Mesenchymal stem cell (in vitro differentiated cells and primary cell): ENCODE measurements at regions not wholly inside any gene's neighbourhood (a gene's known extent, or its start where the extent isn't known, plus 50 kb on each side); places are given as distances from the start of the nearest gene placed in this dataset.

Experiments
- DNase-seq: peaks from one replicate; pipeline ENCODE4 v3.0.0-alpha.2; 2013
- H2AFZ ChIP-seq: one replicate; pipeline ENCODE4 v1.6.1; 2013; ENCODE audit warnings: low read depth, mild to moderate bottlenecking, control low read depth, inconsistent platforms, low read length, moderate library complexity
- H2AK5ac ChIP-seq: 2 replicates; pipeline ENCODE4 v1.6.1; 2013; ENCODE audit warnings: low read length, moderate library complexity, mild to moderate bottlenecking, inconsistent platforms; ENCODE audit not compliant: severe bottlenecking
- H2BK120ac ChIP-seq: one replicate; pipeline ENCODE4 v1.6.1; 2013; ENCODE audit warnings: low read depth, mild to moderate bottlenecking, inconsistent platforms, low read length, moderate library complexity
- H2BK12ac ChIP-seq, 2 experiments: one replicate each; pipeline ENCODE4 v1.6.1; 2013; ENCODE audit warnings: inconsistent platforms in 2 of 2, low read length in 2 of 2, mild to moderate bottlenecking in 2 of 2, moderate library complexity in 2 of 2, control low read depth in 1 of 2
- H2BK15ac ChIP-seq: one replicate; pipeline ENCODE4 v1.6.1; 2013; ENCODE audit warnings: mild to moderate bottlenecking, low read depth, inconsistent platforms; ENCODE audit not compliant: poor library complexity, severe bottlenecking
- H2BK5ac ChIP-seq: 2 replicates; pipeline ENCODE4 v1.6.1; 2013; ENCODE audit warnings: low read depth, mild to moderate bottlenecking, low read length, control low read depth, inconsistent platforms; ENCODE audit not compliant: poor library complexity, severe bottlenecking
- H3K14ac ChIP-seq, 2 experiments: one replicate each; pipeline ENCODE4 v1.6.1; 2013; ENCODE audit warnings: inconsistent platforms in 2 of 2, low read length in 2 of 2, control low read depth in 1 of 2, mild to moderate bottlenecking in 1 of 2, moderate library complexity in 1 of 2
- H3K18ac ChIP-seq, 2 experiments: one replicate each; pipeline ENCODE4 v1.6.1; 2013; ENCODE audit warnings: inconsistent platforms in 2 of 2, low read length in 2 of 2, control low read depth in 1 of 2, low read depth in 1 of 2, mild to moderate bottlenecking in 1 of 2
- H3K23ac ChIP-seq, 2 experiments: one replicate each; pipeline ENCODE4 v1.6.1; 2013; ENCODE audit warnings: inconsistent platforms in 2 of 2, low read length in 2 of 2, mild to moderate bottlenecking in 2 of 2, moderate library complexity in 2 of 2, control low read depth in 1 of 2
- H3K27ac ChIP-seq: 2 replicates; pipeline ENCODE4 v1.5.1; 2013; ENCODE audit warnings: mild to moderate bottlenecking, moderate library complexity, low read length, control low read depth, inconsistent platforms; ENCODE audit not compliant: poor library complexity, severe bottlenecking
- H3K27me3 ChIP-seq, 2 experiments: 2 replicates each; pipeline versions ENCODE4 v1.6.1 to v1.7.0; 2013; ENCODE audit warnings: low read length in 2 of 2, mild to moderate bottlenecking in 2 of 2, moderate library complexity in 2 of 2, control low read depth in 1 of 2, inconsistent platforms in 1 of 2; ENCODE audit not compliant: control insufficient read depth in 1 of 2, insufficient read depth in 1 of 2
- H3K36me3 ChIP-seq, 2 experiments: 2 replicates each; pipeline versions ENCODE4 v1.6.1 to v1.7.0; 2013; ENCODE audit warnings: low read length in 2 of 2, control low read depth in 1 of 2, inconsistent platforms in 1 of 2, low read depth in 1 of 2, mild to moderate bottlenecking in 1 of 2; ENCODE audit not compliant: insufficient read depth in 2 of 2, control insufficient read depth in 1 of 2
- H3K4ac ChIP-seq, 2 experiments: one replicate each; pipeline ENCODE4 v1.6.1; 2013; ENCODE audit warnings: inconsistent platforms in 2 of 2, low read length in 2 of 2, mild to moderate bottlenecking in 2 of 2, moderate library complexity in 2 of 2, control low read depth in 1 of 2, low read depth in 1 of 2
- H3K4me1 ChIP-seq: 2 replicates; pipeline ENCODE4 v1.6.1; 2013; ENCODE audit warnings: low read depth, low read length, control low read depth; ENCODE audit not compliant: control insufficient read depth, insufficient read depth
- H3K4me2 ChIP-seq: 2 replicates; pipeline ENCODE4 v1.6.1; 2013; ENCODE audit warnings: low read length, mild to moderate bottlenecking, inconsistent platforms; ENCODE audit not compliant: poor library complexity, severe bottlenecking
- H3K4me3 ChIP-seq, 2 experiments: 2 replicates each; pipeline versions ENCODE4 v1.5.1 to v1.7.0; 2013; ENCODE audit warnings: low read length in 2 of 2, mild to moderate bottlenecking in 2 of 2, control low read depth in 1 of 2, low read depth in 1 of 2; ENCODE audit not compliant: insufficient read depth in 1 of 2
- H3K79me1 ChIP-seq: replicated peaks from 2 replicates; pipeline ENCODE4 v1.6.1; 2013; ENCODE audit warnings: mild to moderate bottlenecking, control low read depth, low read length, inconsistent platforms; ENCODE audit not compliant: poor library complexity, severe bottlenecking
- H3K9ac ChIP-seq: 2 replicates; pipeline ENCODE4 v1.7.0; 2013; ENCODE audit warnings: mild to moderate bottlenecking, low read length, moderate library complexity
- H3K9me3 ChIP-seq: 2 replicates; pipeline ENCODE4 v1.7.0; 2013; ENCODE audit warnings: mild to moderate bottlenecking, low read length; ENCODE audit not compliant: control insufficient read depth
- H4K8ac ChIP-seq: one replicate; pipeline ENCODE4 v1.6.1; 2013; ENCODE audit warnings: inconsistent platforms, mild to moderate bottlenecking, low read length, moderate library complexity
- H4K91ac ChIP-seq: one replicate; pipeline ENCODE4 v1.6.1; 2013; ENCODE audit warnings: mild to moderate bottlenecking, low read length, inconsistent platforms
- WGBS: methylation state at CpG from one replicate; pipeline ENCODE4 v1.1.7; 2013; ENCODE audit warnings: mixed read lengths; 5-methylcytosine and 5-hydroxymethylcytosine counted together

DNA sequence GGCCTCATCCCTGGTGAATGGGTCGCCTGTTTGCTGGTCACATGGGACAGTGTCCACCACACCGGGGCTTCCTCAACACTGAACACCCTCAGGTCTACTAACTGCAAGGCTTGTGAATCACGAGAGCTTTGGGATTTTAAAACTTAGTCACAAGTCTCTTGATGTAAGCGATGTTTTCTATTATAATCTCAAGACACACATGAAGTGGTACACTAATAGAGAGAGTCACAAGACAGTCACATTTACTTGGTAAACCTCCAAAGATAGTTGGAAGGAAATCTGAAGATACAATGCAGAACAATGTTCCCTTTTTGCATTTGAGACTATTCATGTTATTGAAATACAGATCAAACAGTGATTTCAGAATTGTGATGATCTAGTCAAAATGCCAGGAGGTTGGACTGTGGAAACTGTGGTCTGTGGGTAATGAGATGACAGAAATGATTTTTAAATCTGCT is 233.1 kb upstream of the KLF6 start:
- Histone ChIP-seq H3K27ac (no peak overlapping the region), H4K8ac (no peak overlapping the region), H3K14ac (peak overlapping the region in 1 of 2 experiments; percentile 26), H2AFZ (no peak overlapping the region), H3K4me3 (no peak overlapping the region), H3K79me1 (no peaks in the 10 kb centered on the region), H3K23ac (no peak overlapping the region), H2BK12ac (peak overlapping the region in 1 of 2 experiments; percentile 54), H3K9ac (peak overlapping the region; percentile 51), H3K27me3 (no peaks in the 10 kb centered on the region), H3K9me3 (no peaks in the 10 kb centered on the region), H2BK15ac (no peak overlapping the region), H2AK5ac (no peak overlapping the region), H3K4me2 (no peak overlapping the region), H3K36me3 (no peaks in the 10 kb centered on the region), H4K91ac (no peak overlapping the region), H2BK120ac (no peak overlapping the region), H2BK5ac (no peak overlapping the region), H3K4me1 (peaks cover 1% of the 10 kb centered on the region), H3K18ac (peak overlapping the region in 1 of 2 experiments; percentile 68), H3K4ac (no peak overlapping the region)
- whole genome bisulfite sequencing, result 100% methylated on average over 1 of the region's 4 CpGs
- DNase-seq, result no peak

DNA sequence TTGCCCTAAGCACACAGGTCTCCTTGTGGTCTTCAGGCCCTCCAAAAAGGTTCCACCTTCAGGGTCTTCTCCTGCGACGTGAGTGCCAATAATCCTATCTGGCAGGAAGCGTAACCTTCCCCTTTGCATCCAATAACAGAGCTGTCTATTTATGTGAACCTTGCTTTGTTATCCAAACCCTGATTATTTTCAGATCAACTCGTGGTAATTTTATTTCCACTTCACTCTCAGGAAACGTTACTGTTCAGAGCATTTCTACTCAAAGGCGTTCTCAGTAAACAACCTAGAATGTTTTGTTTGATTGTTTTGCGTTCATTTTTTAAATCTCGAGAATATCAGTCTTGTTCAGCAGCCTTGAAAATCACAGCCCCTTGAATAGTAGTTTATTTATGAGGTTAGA is 232.3 kb upstream of the KLF6 start:
- no peak overlapping the region for H4K91ac ChIP-seq
- no peaks in the 10 kb centered on the region for H3K79me1 ChIP-seq
- no peak overlapping the region for H3K23ac ChIP-seq
- H4K8ac ChIP-seq, result no peak overlapping the region
- no peaks in the 10 kb centered on the region for H3K36me3 ChIP-seq
- H2BK5ac ChIP-seq, result no peak overlapping the region
- H3K9ac ChIP-seq, result no peak overlapping the region
- H3K18ac ChIP-seq, result peak overlapping the region in 1 of 2 experiments; percentile 6
- H3K4me2 ChIP-seq, result no peak overlapping the region
- H3K27me3 ChIP-seq, result no peaks in the 10 kb centered on the region
- H2BK12ac ChIP-seq, result no peak overlapping the region
- H2AK5ac ChIP-seq, result no peak overlapping the region
- WGBS, result over 99% methylated on average over 8 of the region's 8 CpGs
- H2BK120ac ChIP-seq, result no peak overlapping the region
- no peak overlapping the region for H3K4ac ChIP-seq
- no peak overlapping the region for H2BK15ac ChIP-seq
- no peak overlapping the region for H2AFZ ChIP-seq
- no peak for DNase-seq
- H3K4me1 ChIP-seq, result peaks cover 1% of the 10 kb centered on the region
- no peaks in the 10 kb centered on the region for H3K9me3 ChIP-seq
- H3K14ac ChIP-seq, result peak overlapping the region in 1 of 2 experiments; percentile 75
- H3K27ac ChIP-seq, result no peak overlapping the region
- no peak overlapping the region for H3K4me3 ChIP-seq

DNA sequence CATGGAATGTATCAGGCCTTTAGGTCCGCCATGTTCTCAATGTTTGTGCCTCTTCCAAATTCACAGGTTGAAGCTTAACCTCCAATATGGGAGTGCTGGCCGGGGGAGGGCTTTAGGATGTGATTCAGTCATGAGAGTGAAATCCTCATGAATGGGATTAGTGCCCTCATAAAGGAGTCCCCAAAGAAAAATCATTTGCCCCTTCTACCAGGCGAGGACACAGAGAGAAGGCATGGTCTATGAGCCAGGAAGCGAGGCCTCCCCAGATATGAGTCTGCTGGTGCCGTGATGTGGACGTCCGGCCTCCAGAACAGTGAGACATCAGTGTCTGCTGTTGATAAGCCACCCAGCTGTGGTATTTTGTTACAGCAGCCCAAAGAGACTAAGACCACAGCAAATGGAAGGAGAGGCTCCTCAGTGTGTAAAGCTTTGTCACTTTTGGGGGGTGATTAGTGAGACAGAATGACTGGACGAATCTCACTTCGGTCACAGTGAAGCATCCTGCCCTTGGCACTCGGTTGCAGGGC is 231.3 kb upstream of the KLF6 start:
- Histone ChIP-seq H2BK12ac (peak overlapping the region; percentile 6 to 46), H3K18ac (no peak overlapping the region), H3K27ac (no peak overlapping the region), H3K14ac (no peak overlapping the region), H3K79me1 (no peaks in the 10 kb centered on the region), H3K4me1 (peaks cover 1% of the 10 kb centered on the region), H2BK120ac (no peak overlapping the region), H3K4me3 (no peak overlapping the region), H3K4ac (no peak overlapping the region), H3K36me3 (no peaks in the 10 kb centered on the region), H3K23ac (no peak overlapping the region), H3K27me3 (no peaks in the 10 kb centered on the region), H3K9ac (no peak overlapping the region), H3K4me2 (no peak overlapping the region), H3K9me3 (no peaks in the 10 kb centered on the region), H4K8ac (no peak overlapping the region), H4K91ac (no peak overlapping the region), H2BK5ac (no peak overlapping the region), H2AFZ (no peak overlapping the region), H2BK15ac (peak overlapping the region; percentile 2), H2AK5ac (no peak overlapping the region)
- no peak for DNase-seq
- 92% methylated on average over 10 of the region's 10 CpGs for WGBS

- 89% methylated on average over 13 of the region's 13 CpGs for WGBS
- Histone ChIP-seq H3K4me1 (peaks cover 1% of the 10 kb centered on the region), H4K8ac (no peak overlapping the region), H3K4me3 (peak overlapping the region in 1 of 2 experiments; percentile 45), H3K9me3 (no peaks in the 10 kb centered on the region), H3K27me3 (no peaks in the 10 kb centered on the region), H4K91ac (no peak overlapping the region), H3K79me1 (no peaks in the 10 kb centered on the region), H2AFZ (no peak overlapping the region), H2BK12ac (peak overlapping the region in 1 of 2 experiments; percentile 46), H3K27ac (no peak overlapping the region), H3K14ac (no peak overlapping the region), H3K4me2 (no peak overlapping the region), H3K4ac (no peak overlapping the region), H2BK120ac (no peak overlapping the region), H3K23ac (no peak overlapping the region), H2BK15ac (no peak overlapping the region), H3K18ac (peak overlapping the region in 1 of 2 experiments; percentile 15), H3K9ac (peak overlapping the region; percentile 31), H2AK5ac (no peak overlapping the region), H2BK5ac (no peak overlapping the region), H3K36me3 (no peaks in the 10 kb centered on the region)
- DNase-seq, result no peak
These were observed 228.7 kb upstream of the KLF6 start for GRCh38 chr10:4013651-4014121.
